AML-193 (cell line): ENCODE measurements at regions not wholly inside any gene's neighbourhood (a gene's known extent, or its start where the extent isn't known, plus 50 kb on each side); places are given as distances from the start of the nearest gene placed in this dataset.
"Not testable (repeated sequence)": the region's sequence is repeated elsewhere in the genome, so short reads cannot be mapped to it uniquely, and the experiment has no call there.

Experiments
- DNase-seq, 2 experiments: peaks; one replicate each; lab custom pipeline; 2025; lab: John Stamatoyannopoulos, UW

DNA sequence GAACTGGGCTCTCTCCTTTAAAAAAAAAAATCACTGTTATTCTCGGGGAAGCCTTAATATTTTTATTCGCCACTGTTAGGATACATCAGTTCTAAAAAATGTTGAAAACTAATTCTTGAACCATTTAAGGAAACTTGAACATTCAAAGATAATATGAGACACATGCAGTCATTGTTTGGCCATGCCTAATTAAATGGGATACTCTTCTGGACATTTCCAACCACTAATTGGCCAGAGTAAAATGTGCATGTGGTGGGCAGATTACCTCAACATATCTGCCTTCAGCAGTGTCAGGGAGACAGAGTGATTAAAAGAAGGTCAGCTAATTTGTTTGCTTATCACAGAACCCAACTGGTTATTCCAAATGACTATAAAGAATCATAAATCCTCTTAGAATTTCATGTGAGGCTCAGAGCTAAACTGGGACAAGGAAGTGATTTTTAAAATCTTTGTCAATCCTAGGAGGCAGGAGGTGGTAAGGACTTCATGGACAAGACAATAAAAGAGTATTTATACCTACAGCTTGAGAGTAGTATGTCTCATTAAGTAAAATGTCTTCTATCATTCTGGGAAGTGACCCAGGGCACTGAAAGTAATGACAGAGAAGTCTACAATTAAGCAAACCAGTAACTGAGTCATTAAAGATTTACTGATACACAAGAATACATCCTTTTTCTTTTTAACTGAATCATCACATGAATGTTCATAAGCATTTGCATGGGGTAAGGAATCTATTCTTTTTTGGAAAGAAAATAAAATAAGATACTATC, 242.9 kb upstream of the TRPM3 start:
- DNase-seq, result no peak

- no peak for DNase-seq
Measured at GRCh38 chr9:71363286-71363961, 242.0 kb upstream of the TRPM3 start.

- DNase-seq, result no peak
Measured at GRCh38 chr9:71361357-71361756, 239.9 kb upstream of the TRPM3 start.

GRCh38 chr9:71357346-71357745, 235.9 kb upstream of the TRPM3 start:
- no peak for DNase-seq

GRCh38 chr9:71355884-71356283, 234.5 kb upstream of the TRPM3 start:
- no peak for DNase-seq

DNA sequence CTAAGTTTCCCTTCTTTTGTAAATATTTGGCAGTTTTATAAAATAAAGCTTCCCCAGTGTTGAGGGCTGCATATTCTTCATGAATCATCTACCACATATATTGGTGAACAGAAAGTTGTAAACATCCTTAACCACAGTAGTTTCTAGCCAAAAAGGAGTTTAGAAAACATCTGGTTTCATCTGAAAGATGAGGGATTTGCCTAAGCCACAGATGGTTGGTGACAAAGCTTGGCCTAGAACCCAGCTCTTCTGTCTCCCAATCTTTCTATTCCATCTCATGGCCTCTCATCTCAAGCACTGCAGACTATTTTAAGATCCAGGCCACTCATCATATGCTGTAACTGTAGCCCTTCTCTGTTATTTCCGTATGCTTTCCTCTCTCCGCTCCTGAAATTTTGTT, 232.3 kb upstream of the TRPM3 start:
- DNase-seq, result no peak

DNA sequence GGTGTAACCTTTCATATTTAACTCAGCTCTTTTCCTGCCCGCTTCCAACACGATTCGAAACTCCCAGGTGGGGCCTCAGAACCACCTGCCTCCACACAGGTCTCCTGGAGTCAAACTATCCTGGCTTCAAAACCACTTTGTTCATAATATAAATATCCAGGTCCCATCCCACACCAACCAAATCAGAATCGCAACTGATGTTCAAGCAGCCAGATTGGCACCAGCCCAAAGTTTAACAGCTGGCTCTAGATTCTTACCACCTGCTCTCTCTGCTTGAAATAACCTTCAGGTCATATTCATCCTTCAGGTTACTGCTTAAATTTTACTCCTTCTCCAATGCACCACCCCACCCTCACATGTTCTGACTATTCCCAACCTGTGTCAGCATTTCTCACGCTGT, 231.4 kb upstream of the TRPM3 start:
- DNase-seq, result no peak

GRCh38 chr9:71349218-71349617, 227.8 kb upstream of the TRPM3 start:
- DNase-seq, result no peak

DNA sequence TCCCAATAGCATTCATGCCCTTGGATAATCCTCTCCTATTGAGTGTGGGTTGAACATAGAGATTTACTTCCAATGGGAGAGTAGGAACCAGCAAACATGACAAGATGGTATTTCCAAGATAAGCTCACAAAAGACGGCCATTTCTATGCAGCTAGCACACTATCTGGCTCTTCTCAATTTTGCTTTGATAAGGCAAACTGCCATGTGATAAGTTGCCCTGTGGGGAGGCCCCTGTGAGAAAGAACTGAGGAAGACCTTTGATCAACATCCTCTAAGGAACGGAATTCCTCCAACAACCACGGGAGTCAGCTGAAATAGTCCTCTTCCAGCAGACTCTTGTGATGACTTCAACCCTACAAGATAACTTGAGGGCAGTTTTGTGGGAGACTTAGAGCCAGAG, 211.9 kb upstream of the TRPM3 start:
- DNase-seq, result no peak

DNA sequence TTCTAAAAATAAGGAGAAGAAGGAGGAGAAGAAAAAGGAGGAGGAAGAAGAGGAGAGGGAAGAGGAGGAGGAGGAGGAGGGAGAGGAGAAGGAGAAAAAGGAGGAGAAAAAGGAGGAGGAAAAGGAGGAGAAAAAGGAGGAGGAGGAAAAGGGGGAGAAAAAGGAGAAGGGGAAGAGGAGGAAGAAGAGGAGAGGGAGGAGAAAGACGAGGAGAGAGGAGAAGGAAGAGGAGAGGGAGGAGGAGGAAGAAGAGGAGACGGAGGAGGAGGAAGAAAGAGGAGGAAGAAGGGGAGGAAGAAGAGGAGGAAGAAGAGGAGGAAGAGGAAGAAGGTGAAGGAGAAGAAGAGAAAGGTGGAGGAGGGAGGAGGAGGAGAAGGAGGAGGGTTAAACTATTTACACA, 210.2 kb upstream of the TRPM3 start:
- no peak for DNase-seq

DNA sequence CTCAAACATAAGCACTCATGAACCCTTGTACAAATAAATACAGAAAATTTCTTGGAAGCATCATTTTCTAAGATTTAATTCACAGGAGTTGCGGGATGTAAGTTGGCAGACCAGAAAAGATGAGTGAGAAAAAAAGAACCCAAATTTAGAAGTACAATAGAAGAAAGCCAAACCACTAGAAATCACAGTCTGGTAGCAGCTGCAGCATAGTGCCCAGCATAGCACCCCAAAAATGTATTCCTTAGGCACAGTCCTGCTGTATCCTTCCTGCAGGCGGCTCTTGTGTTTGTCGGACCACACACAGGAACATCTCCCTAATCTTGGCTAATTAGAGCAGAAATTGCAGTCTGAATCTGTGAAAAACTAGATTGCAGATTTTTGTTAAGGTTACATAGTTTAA, 208.5 kb upstream of the TRPM3 start:
- no peak for DNase-seq

DNA sequence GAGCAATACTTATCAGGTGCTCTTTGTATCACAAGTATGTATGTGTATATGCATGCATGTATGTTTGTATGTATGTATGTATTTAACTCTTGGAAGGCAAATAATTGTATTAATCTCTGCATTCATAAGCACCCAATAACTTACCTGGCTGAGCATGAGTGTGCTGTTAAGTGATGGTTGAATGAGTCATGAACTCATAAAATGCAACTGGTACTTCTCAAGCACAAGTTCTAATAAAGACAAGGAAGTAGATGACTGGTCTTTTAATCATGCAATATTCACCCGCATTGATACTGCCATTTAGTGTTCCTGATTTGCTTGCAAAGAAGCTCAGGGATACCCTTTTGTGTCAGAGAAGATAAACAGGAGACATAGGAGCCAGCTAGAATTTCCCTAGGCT, 204.9 kb upstream of the TRPM3 start:
- DNase-seq, result no peak

GRCh38 chr9:71323357-71323756, 201.9 kb upstream of the TRPM3 start:
- no peak for DNase-seq

GRCh38 chr9:71322311-71322710, 200.9 kb upstream of the TRPM3 start:
- no peak for DNase-seq

DNA sequence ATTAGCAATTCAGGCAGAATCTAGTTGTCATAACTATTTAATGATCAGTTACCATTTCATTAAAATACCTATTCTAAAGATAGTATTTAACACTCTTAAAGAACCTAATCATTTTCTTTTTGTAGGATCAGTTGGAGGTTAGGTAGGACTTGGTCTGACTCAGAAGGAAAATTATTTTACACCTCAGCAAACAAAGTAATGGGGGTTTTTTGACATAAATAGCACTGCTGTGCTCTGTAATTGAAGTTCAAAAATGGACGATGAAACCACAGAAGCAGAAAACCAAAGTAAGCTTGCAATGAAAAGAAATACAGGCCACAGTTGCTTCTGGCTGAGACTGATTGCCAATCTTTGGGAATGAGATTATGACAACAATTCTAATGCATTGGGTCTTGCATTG, 187.0 kb upstream of the TRPM3 start:
- DNase-seq, result no peak

DNA sequence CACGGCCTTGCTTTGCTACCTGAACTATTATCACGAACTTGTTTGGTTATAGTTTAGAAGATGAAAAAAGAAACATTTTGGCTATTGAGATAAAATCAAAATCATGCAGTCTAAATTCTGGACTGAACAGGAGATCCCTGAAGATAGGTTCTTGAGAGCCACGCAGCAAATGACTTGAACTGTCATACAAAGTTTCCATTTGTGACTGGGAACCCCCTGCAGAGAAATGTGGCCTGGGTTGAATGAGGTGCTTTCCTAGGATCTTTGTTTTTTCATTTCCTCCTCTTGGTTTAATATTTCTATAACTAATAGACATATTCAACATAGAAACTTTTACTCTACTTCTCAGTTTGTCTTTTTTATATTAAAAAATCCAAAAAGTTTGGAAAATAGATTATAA, 184.7 kb upstream of the TRPM3 start:
- DNase-seq, result no peak

- no peak for DNase-seq
Measured at GRCh38 chr9:71303351-71303750, 181.9 kb upstream of the TRPM3 start.

DNA sequence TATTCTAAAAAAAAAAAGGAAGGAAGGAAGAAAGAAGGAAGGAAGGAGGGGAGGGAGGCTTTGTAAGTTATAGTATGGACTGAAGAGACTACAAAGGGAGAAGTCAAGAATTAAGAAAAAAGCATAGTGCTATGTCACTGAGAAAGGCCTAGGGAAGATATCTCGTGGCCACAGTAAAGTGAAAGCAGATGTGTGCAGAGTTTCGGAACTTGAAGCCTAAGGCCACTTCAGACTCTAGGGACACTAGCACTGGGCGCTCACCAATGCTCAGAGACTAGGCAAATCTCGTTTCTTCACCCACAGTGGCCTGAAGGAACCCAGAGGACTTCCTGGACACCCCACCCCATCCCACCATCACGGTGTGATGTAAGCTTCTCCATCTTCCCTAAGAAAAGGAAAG, 181.4 kb upstream of the TRPM3 start:
- DNase-seq, result no peak

GRCh38 chr9:71295928-71296327, 174.5 kb upstream of the TRPM3 start:
- no peak for DNase-seq

DNA sequence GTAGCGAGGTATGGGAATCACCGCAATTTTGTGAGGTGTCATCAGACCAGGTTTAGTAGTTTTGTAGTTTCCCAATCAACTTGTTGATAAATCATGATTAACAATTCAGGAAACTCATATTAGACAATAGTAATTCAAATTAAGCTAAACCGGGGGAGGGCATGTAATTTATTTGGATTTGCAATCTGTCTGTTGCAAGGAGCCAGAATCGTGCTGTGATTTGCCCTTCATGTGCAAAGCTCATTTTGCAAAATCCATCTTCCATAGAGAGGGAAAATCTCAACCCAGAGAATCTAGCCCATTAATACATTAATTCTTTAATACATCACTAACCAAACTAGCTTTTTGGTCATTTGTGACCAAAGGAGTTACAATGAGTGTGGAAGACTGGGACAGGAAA, 164.7 kb upstream of the TRPM3 start:
- no peak for DNase-seq

DNA sequence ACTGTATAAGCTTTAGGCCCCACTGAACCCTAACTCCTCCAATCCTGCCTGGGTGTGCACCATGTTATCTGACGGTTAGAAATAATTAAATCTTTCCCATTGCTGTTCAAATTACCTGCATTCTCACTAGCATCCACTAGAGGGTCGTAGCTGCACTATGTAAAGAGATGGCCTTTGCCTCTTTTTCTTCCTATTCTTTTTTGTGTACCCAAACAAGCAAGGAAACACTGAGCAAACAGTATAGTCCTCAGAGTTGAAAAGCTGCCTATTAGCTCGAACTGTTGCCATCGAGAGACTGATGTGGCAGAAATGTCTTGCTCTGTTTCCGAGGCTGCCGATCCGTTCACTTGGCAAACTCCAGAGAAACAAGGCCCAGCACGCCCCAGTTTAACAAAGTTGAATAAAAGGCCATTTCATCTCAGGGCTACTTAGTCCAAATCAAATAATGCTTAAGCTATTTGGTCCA, 163.8 kb upstream of the TRPM3 start:
- peak; percentile 39 to 55 for DNase-seq

DNA sequence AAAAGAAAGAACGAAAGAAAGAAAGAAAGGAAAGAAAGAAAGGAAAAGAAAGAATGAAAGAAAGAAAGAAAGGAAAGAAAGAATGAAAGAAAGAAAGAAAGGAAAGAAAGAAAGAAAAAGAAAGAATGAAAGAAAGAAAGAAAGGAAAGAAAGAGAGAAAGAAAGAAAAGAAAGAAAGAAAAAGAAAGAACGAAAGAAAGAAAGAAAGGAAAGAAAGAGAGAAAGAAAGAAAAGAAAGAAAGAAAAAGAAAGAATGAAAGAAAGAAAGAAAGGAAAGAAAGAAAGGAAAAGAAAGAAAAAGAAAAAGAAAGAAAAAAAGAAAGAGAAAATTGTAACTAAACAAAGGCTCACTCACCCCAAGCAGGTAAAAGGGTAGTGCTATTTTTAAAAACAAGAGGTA, 160.7 kb upstream of the TRPM3 start:
- not testable (repeated sequence) for DNase-seq

GRCh38 chr9:71279151-71279739, 157.8 kb upstream of the TRPM3 start:
- no peak for DNase-seq
